OCI-LY3 (cell line): ENCODE measurements at regions not wholly inside any gene's neighbourhood (a gene's known extent, or its start where the extent isn't known, plus 50 kb on each side); places are given as distances from the start of the nearest gene placed in this dataset.

ENCODE experiments used
- CTCF ChIP-seq: fragments of 200-600, 300-600 bp; sonication (generic); IDR thresholded peaks from 2 replicates; pipeline ENCODE4 v1.5.1; 2014; ENCODE audit warnings: antibody characterized with exemption, low read length, low read depth
- EZH2phosphoT487 ChIP-seq: fragments of 200-600 bp; shearing (Covaris generic); IDR thresholded peaks from 2 replicates; pipeline ENCODE4 v1.6.1; 2018; ENCODE audit warnings: antibody characterized with exemption, mixed run types, low read depth

- TF ChIP-seq CTCF (no peak), EZH2phosphoT487 (no peak)
These were observed 120.6 kb downstream of the COPRS start for GRCh38 chr17:31738488-31738887.
